ENCODE measurements at regions not wholly inside any gene's neighbourhood (a gene's known extent, or its start where the extent isn't known, plus 50 kb on each side); places are given as distances from the start of the nearest gene placed in this dataset.

- intact Hi-C loops (cut with micrococcal nuclease; ENCODE audit: unreplicated experiment) (loop anchor here (5.0 kb wide), 1 partner anchor 377 kb away; no protein-coding TSS in a partner anchor), in situ Hi-C loops (cut with MboI) (no loop called here)
- Histone ChIP-seq H3K4me3 (no peak overlapping the region), H3K36me3 (ENCODE audit: control insufficient read depth in 2 of 2, insufficient read depth in 2 of 2, low read length in 1 of 2) (no peaks in the 10 kb centered on the region), H3K9ac (ENCODE audit: control insufficient read depth, insufficient read depth, low read length) (no peak overlapping the region), H3K27ac (ENCODE audit: control insufficient read depth, insufficient read depth) (no peak overlapping the region), H3K4me1 (ENCODE audit: control insufficient read depth, insufficient read depth, low read length) (peaks cover 5% of the 10 kb centered on the region), H3K4me2 (ENCODE audit: control insufficient read depth, insufficient read depth) (no peak overlapping the region), H4K20me1 (ENCODE audit: control insufficient read depth, insufficient read depth) (no peaks in the 10 kb centered on the region), H3K9me3 (replicated peaks; ENCODE audit: control insufficient read depth, insufficient read depth, low read length) (no peaks in the 10 kb centered on the region), H3K79me2 (ENCODE audit: control insufficient read depth, insufficient read depth, low read length) (no peaks in the 10 kb centered on the region), H3K27me3 (replicated peaks in 1 of 2; ENCODE audit: control insufficient read depth in 2 of 2, insufficient read depth in 2 of 2, low read length in 1 of 2) (no peaks in the 10 kb centered on the region), H2AFZ (ENCODE audit: control insufficient read depth, low read depth, low read length) (no peak overlapping the region)
- BruUV-seq (replicated peaks): no TSS peak
- no peak for DNase-seq (ENCODE audit: low read depth, low spot score)
- ATAC-seq: no peak
- RAD21 ChIA-PET (ENCODE audit: unreplicated experiment): interaction anchor here (1.0 to 2.2 kb wide), 4 partner anchors 12 to 276 kb away, joined by 3 to 13 read pairs (median 6); no protein-coding TSS in a partner anchor
- SMC1A ChIA-PET (ENCODE audit: uncharacterized antibody, unreplicated experiment): interaction anchor here (1.0 to 5.0 kb wide), 5 partner anchors 12 to 377 kb away, joined by 5 to 51 read pairs (median 10); no protein-coding TSS in a partner anchor
- CTCF ChIA-PET: interaction anchor here (1.1 to 4.2 kb wide), 7 partner anchors 10 to 377 kb away, joined by 4 to 53 read pairs (median 8); no protein-coding TSS in a partner anchor
- POLR2A ChIA-PET: no interaction called here
- no peak for FAIRE-seq
- no peak for TF ChIP-seq HDAC2 (IDR thresholded peaks at IDR 0.05)
- TF ChIP-seq IKZF2 (IDR thresholded peaks at IDR 0.05): no peak
- TF ChIP-seq NR2F1 (conservative IDR thresholded peaks at IDR 0.05): no peak
- no peak for TF ChIP-seq SMAD5 (IDR thresholded peaks at IDR 0.05; ENCODE audit: low read depth)
- no peak for TF ChIP-seq SMAD1 (IDR thresholded peaks at IDR 0.05; ENCODE audit: low read depth, partially characterized antibody)
- TF ChIP-seq NBN (IDR thresholded peaks at IDR 0.05): no peak
- no peak for TF ChIP-seq SMARCA5 (IDR thresholded peaks at IDR 0.05)
- no peak for TF ChIP-seq CHD4 (IDR thresholded peaks at IDR 0.05)
- 98% methylated on average over 8 of the region's 8 CpGs for WGBS (ENCODE audit: insufficient coverage, insufficient replicate concordance, low lambda C conversion rate, missing lambda C conversion rate)
Measured at GRCh38 chr2:215829261-215829660, 184.1 kb downstream of the MREG start.

- POLR2A ChIA-PET: no interaction called here
- H3K9me3 ChIP-seq (replicated peaks; ENCODE audit: control insufficient read depth, insufficient read depth, low read length): no peaks in the 10 kb centered on the region
- no peaks in the 10 kb centered on the region for H3K27me3 ChIP-seq (replicated peaks in 1 of 2; ENCODE audit: control insufficient read depth in 2 of 2, insufficient read depth in 2 of 2, low read length in 1 of 2)
- H3K27ac ChIP-seq (ENCODE audit: control insufficient read depth, insufficient read depth): no peak overlapping the region
- ATAC-seq (peak; percentile 80), FAIRE-seq (peak; percentile 54), DNase-seq (ENCODE audit: low read depth, low spot score) (no peak)
- H3K9ac ChIP-seq (ENCODE audit: control insufficient read depth, insufficient read depth, low read length): no peak overlapping the region
- SMC1A ChIA-PET (ENCODE audit: uncharacterized antibody, unreplicated experiment): interaction anchor here (0.7 to 5.0 kb wide), 25 partner anchors 9 to 463 kb away, joined by 3 to 51 read pairs (median 4); no protein-coding TSS in a partner anchor
- no peaks in the 10 kb centered on the region for H3K36me3 ChIP-seq (ENCODE audit: control insufficient read depth in 2 of 2, insufficient read depth in 2 of 2, low read length in 1 of 2)
- in situ Hi-C loops (cut with MboI): no loop called here
- 25% methylated on average over 10 of the region's 10 CpGs for WGBS (ENCODE audit: insufficient coverage, insufficient replicate concordance, low lambda C conversion rate, missing lambda C conversion rate)
- H2AFZ ChIP-seq (ENCODE audit: control insufficient read depth, low read depth, low read length): no peak overlapping the region
- no peak overlapping the region for H3K4me2 ChIP-seq (ENCODE audit: control insufficient read depth, insufficient read depth)
- H3K4me3 ChIP-seq: no peak overlapping the region
- CTCF ChIA-PET: interaction anchor here (0.6 to 4.2 kb wide), 27 partner anchors 9 to 376 kb away, joined by 3 to 53 read pairs (median 4); no protein-coding TSS in a partner anchor
- intact Hi-C loops (cut with micrococcal nuclease; ENCODE audit: unreplicated experiment): loop anchor here (5.0 kb wide), 1 partner anchor 376 kb away; no protein-coding TSS in a partner anchor
- RAD21 ChIA-PET (ENCODE audit: unreplicated experiment): interaction anchor here (0.7 to 2.2 kb wide), 18 partner anchors 11 to 384 kb away, joined by 3 to 13 read pairs (median 4); no protein-coding TSS in a partner anchor
- H3K4me1 ChIP-seq (ENCODE audit: control insufficient read depth, insufficient read depth, low read length): peaks cover 5% of the 10 kb centered on the region
- no TSS peak for BruUV-seq (replicated peaks)
- no peaks in the 10 kb centered on the region for H3K79me2 ChIP-seq (ENCODE audit: control insufficient read depth, insufficient read depth, low read length)
- no peaks in the 10 kb centered on the region for H4K20me1 ChIP-seq (ENCODE audit: control insufficient read depth, insufficient read depth)
- no peak for TF ChIP-seq ZSCAN29 (IDR thresholded peaks at IDR 0.05)
- TF ChIP-seq ESRRA (IDR thresholded peaks at IDR 0.05; ENCODE audit: low read length): no peak
- TF ChIP-seq IKZF1 (conservative IDR thresholded peaks at IDR 0.05): no peak
- TF ChIP-seq E2F8 (IDR thresholded peaks at IDR 0.05; ENCODE audit: low read depth, partially characterized antibody): no peak
- no peak for TF ChIP-seq ZNF207 (IDR thresholded peaks at IDR 0.05; ENCODE audit: borderline replicate concordance)
- 0 out of 2 replicates have a peak, but pooled peaks have one; percentile 34 for TF ChIP-seq STAT1 (conservative IDR thresholded peaks at IDR 0.05)
- TF ChIP-seq BACH1 (IDR thresholded peaks at IDR 0.05; ENCODE audit: borderline replicate concordance): no peak
- no peak for TF ChIP-seq SREBF2 (IDR thresholded peaks at IDR 0.05; ENCODE audit: low read length)
- peak; percentile 68; the same call in 1 of the 2 replicates for TF ChIP-seq SMC3 (IDR thresholded peaks at IDR 0.05; ENCODE audit: borderline replicate concordance, low read length)
Measured at GRCh38 chr2:215828528-215829184, 184.7 kb downstream of the MREG start.
